Erythroblast (primary cell): ENCODE measurements at regions not wholly inside any gene's neighbourhood (a gene's known extent, or its start where the extent isn't known, plus 50 kb on each side); places are given as distances from the start of the nearest gene placed in this dataset.

ENCODE experiments used
- DNase-seq, 2 experiments: peaks; one replicate each; lab custom pipeline; 2025; lab: John Stamatoyannopoulos, UW
- GATA1 ChIP-seq: IDR thresholded peaks from 2 replicates; pipeline ENCODE4 v1.6.1; 2011; ENCODE audit warnings: low read depth, mild to moderate bottlenecking, control low read depth, low read length, moderate library complexity
- POLR2A ChIP-seq: IDR thresholded peaks from 2 replicates; pipeline ENCODE4 v1.6.1; 2011; ENCODE audit warnings: mild to moderate bottlenecking, low read length

- no peak for DNase-seq
- TF ChIP-seq GATA1 (no peak), POLR2A (no peak)
Measured at GRCh38 chr17:13395346-13395745, 206.4 kb downstream of the HS3ST3A1 start.

GRCh38 chr17:13393841-13394710, 207.7 kb downstream of the HS3ST3A1 start:
- DNase-seq, result no peak
- TF ChIP-seq POLR2A, result no peak
- TF ChIP-seq GATA1, result no peak

- TF ChIP-seq GATA1 (no peak), POLR2A (no peak)
- DNase-seq, result no peak
Measured at GRCh38 chr17:13387952-13388351, 213.8 kb downstream of the HS3ST3A1 start.

- DNase-seq, result no peak
- TF ChIP-seq POLR2A, result no peak
- no peak for TF ChIP-seq GATA1
Measured at GRCh38 chr17:13387236-13387635, 214.5 kb downstream of the HS3ST3A1 start.

- DNase-seq, result no peak
- TF ChIP-seq POLR2A, result no peak
- no peak for TF ChIP-seq GATA1
Measured at GRCh38 chr17:13385481-13385911, 216.2 kb downstream of the HS3ST3A1 start.

GRCh38 chr17:13384626-13385025, 217.1 kb downstream of the HS3ST3A1 start:
- DNase-seq, result no peak
- TF ChIP-seq GATA1 (no peak), POLR2A (no peak)

- DNase-seq, result no peak
- no peak for TF ChIP-seq POLR2A
- no peak for TF ChIP-seq GATA1
Measured at GRCh38 chr17:13378361-13378760, 223.4 kb downstream of the HS3ST3A1 start.

GRCh38 chr17:13374203-13375143, 227.3 kb downstream of the HS3ST3A1 start:
- TF ChIP-seq GATA1 (no peak), POLR2A (no peak)
- DNase-seq, result no peak

GRCh38 chr17:13372432-13372831, 229.3 kb downstream of the HS3ST3A1 start:
- no peak for DNase-seq
- TF ChIP-seq POLR2A (no peak), GATA1 (no peak)

GRCh38 chr17:13367154-13367553, 234.6 kb downstream of the HS3ST3A1 start:
- no peak for DNase-seq
- TF ChIP-seq GATA1, result no peak
- TF ChIP-seq POLR2A, result no peak

GRCh38 chr17:13365331-13365730, 236.4 kb downstream of the HS3ST3A1 start:
- no peak for DNase-seq
- no peak for TF ChIP-seq GATA1

GRCh38 chr17:13363771-13364170, 238.0 kb downstream of the HS3ST3A1 start:
- TF ChIP-seq GATA1 (no peak), POLR2A (no peak)
- DNase-seq, result no peak

GRCh38 chr17:13362341-13363122, 239.2 kb downstream of the HS3ST3A1 start:
- no peak for DNase-seq

GRCh38 chr17:13359774-13360173, 242.0 kb downstream of the HS3ST3A1 start:
- no peak for DNase-seq
- TF ChIP-seq POLR2A, result no peak
- TF ChIP-seq GATA1, result no peak

More at GRCh38 chr17:13362341-13363122, 239.2 kb downstream of the HS3ST3A1 start:
- TF ChIP-seq POLR2A, result no peak
- TF ChIP-seq GATA1, result no peak

GRCh38 chr17:13355054-13355453, 246.7 kb downstream of the HS3ST3A1 start:
- no peak for DNase-seq
- TF ChIP-seq GATA1 (no peak), POLR2A (no peak)
